HCT116 (cell line): ENCODE measurements at regions not wholly inside any gene's neighbourhood (a gene's known extent, or its start where the extent isn't known, plus 50 kb on each side); places are given as distances from the start of the nearest gene placed in this dataset.

ENCODE experiments used
- ATAC-seq: fragments of 200-7000 bp; cut with Tn5 transposase; 2 replicates; pipeline ENCODE4 v1.9.1; 2020; ENCODE audit warnings: mild to moderate bottlenecking, moderate library complexity
- BruUV-seq: library from RNA; stranded (reverse); fragments of 400-500 nt; replicated peaks from 2 replicates; lab custom pipeline; 2021; lab: Mats Ljungman, UMichigan
- CTCF ChIA-PET: fragments of 300-600 bp; sonication (Branson Sonifier 250); formaldehyde crosslinking; loops from one replicate; lab custom pipeline; 2021; ENCODE audit warnings: antibody characterized with exemption; lab: Charles Lee
- POLR2A ChIA-PET: fragments of 300-600, 350-600 bp; sonication (Branson Sonifier 250); formaldehyde crosslinking; loops from one replicate; lab custom pipeline; 2021; ENCODE audit warnings: antibody characterized with exemption; lab: Charles Lee
- RAD21 ChIA-PET, 2 experiments: fragments of 300-600 bp; sonication (Branson Sonifier 250); formaldehyde crosslinking; loops; one replicate each; lab custom pipeline; 2023; ENCODE audit warnings: low total read pairs in 2 of 2; ENCODE audit not compliant: uncharacterized antibody in 2 of 2, unreplicated experiment in 2 of 2, low non-redundant PET in 1 of 2; lab: Charles Lee
- DNase-seq: peaks from one replicate; pipeline ENCODE4 v3.0.0-alpha.2; 2010; ENCODE audit warnings: low read depth, low spot score
- H2AFZ ChIP-seq: fragments of 200-600 bp; shearing (Covaris generic), sonication (generic); 2 replicates; pipeline ENCODE4 v1.6.1; 2017; ENCODE audit warnings: low read depth, mixed run types, mixed read lengths, antibody characterized with exemption, low read length; ENCODE audit not compliant: poor library complexity, severe bottlenecking
- H3K27ac ChIP-seq: 2 replicates; pipeline ENCODE4 v1.5.1; 2012; ENCODE audit warnings: low read depth, low read length
- H3K27me3 ChIP-seq: fragments of 200-600 bp; sonication (generic); 2 replicates; pipeline ENCODE4 v1.6.1; 2016; ENCODE audit warnings: mixed run types, low read length, mixed read lengths; ENCODE audit not compliant: insufficient read depth
- H3K36me3 ChIP-seq, 2 experiments: fragments of 200-500 bp in 1 of 2; fragments of 200-600 bp in 1 of 2; sonication (Bioruptor generic) in 1 of 2; sonication (generic) in 1 of 2; 2 replicates each; pipeline versions ENCODE4 v1.5.1 to v1.6.1; 2014 to 2016; ENCODE audit warnings: low read length in 2 of 2, inconsistent platforms in 1 of 2, mixed read lengths in 1 of 2, mixed run types in 1 of 2; ENCODE audit not compliant: insufficient read depth in 2 of 2, control insufficient read depth in 1 of 2
- H3K4me1 ChIP-seq, 2 experiments: fragments of 200-600 bp in 1 of 2; sonication (generic) in 1 of 2; 2 replicates each; pipeline versions ENCODE4 v1.5.1 to v1.6.1; 2012 to 2017; ENCODE audit warnings: low read length in 2 of 2, inconsistent platforms in 1 of 2, mild to moderate bottlenecking in 1 of 2, mixed read lengths in 1 of 2, mixed run types in 1 of 2, moderate library complexity in 1 of 2; ENCODE audit not compliant: insufficient read depth in 2 of 2, control insufficient read depth in 1 of 2
- H3K4me2 ChIP-seq: fragments of 200-600 bp; sonication (generic); 2 replicates; pipeline ENCODE4 v1.6.1; 2017; ENCODE audit warnings: mixed run types, low read length, mixed read lengths
- H3K4me3 ChIP-seq, 2 experiments: fragments of 200-600 bp in 1 of 2; sonication (generic) in 1 of 2; replicated peaks in 1 of 2; 2 replicates each; pipeline ENCODE4 v1.5.1; 2011 to 2016; ENCODE audit warnings: low read length in 2 of 2, control low read depth in 1 of 2, low read depth in 1 of 2, mild to moderate bottlenecking in 1 of 2, mixed read lengths in 1 of 2, mixed run types in 1 of 2
- H3K79me2 ChIP-seq: fragments of 200-600 bp; sonication (generic); 2 replicates; pipeline ENCODE4 v1.6.1; 2017; ENCODE audit warnings: mild to moderate bottlenecking, mixed run types, low read length, moderate library complexity, mixed read lengths; ENCODE audit not compliant: insufficient read depth
- H3K9ac ChIP-seq: fragments of 200-600 bp; sonication (generic); 2 replicates; pipeline ENCODE4 v1.6.1; 2016; ENCODE audit warnings: low read length, mixed read lengths
- H3K9me2 ChIP-seq: fragments of 200-600 bp; sonication (generic), shearing (Covaris generic); 2 replicates; pipeline ENCODE4 v1.6.1; 2017; ENCODE audit warnings: mixed run types, mild to moderate bottlenecking, moderate library complexity; ENCODE audit not compliant: insufficient read depth
- H3K9me3 ChIP-seq, 2 experiments: fragments of 200-500 bp in 1 of 2; fragments of 200-600 bp in 1 of 2; sonication (Bioruptor generic) in 1 of 2; sonication (generic) in 1 of 2; 2 replicates each; pipeline ENCODE4 v1.6.1; 2014 to 2017; ENCODE audit warnings: low read length in 2 of 2, mixed read lengths in 2 of 2, inconsistent platforms in 1 of 2, low read depth in 1 of 2, mild to moderate bottlenecking in 1 of 2, mixed run types in 1 of 2, moderate library complexity in 1 of 2; ENCODE audit not compliant: control insufficient read depth in 1 of 2, insufficient read depth in 1 of 2
- H4K20me1 ChIP-seq: fragments of 200-600 bp; sonication (generic), shearing (Covaris generic); 2 replicates; pipeline ENCODE4 v1.6.1; 2017; ENCODE audit warnings: mixed run types, mild to moderate bottlenecking, moderate library complexity; ENCODE audit not compliant: insufficient read depth
- CBX3 ChIP-seq: IDR thresholded peaks from 2 replicates; pipeline ENCODE4 v1.6.1; 2012; ENCODE audit warnings: low read depth
- CEBPB ChIP-seq: IDR thresholded peaks from 2 replicates; pipeline ENCODE4 v1.6.1; 2012; ENCODE audit warnings: low read depth
- EGR1 ChIP-seq: IDR thresholded peaks from 2 replicates; pipeline ENCODE4 v1.6.1; 2012; ENCODE audit warnings: low read depth
- ELF1 ChIP-seq: IDR thresholded peaks from 2 replicates; pipeline ENCODE4 v1.6.1; 2012; ENCODE audit warnings: low read depth, borderline replicate concordance
- EZH2 ChIP-seq: fragments of 200-600 bp; sonication (generic); IDR thresholded peaks from 2 replicates; pipeline ENCODE4 v1.6.1; 2017; ENCODE audit warnings: antibody characterized with exemption, mixed run types
- EZH2phosphoT487 ChIP-seq: fragments of 200-600 bp; IDR thresholded peaks from 2 replicates; pipeline ENCODE4 v1.6.1; 2018; ENCODE audit warnings: antibody characterized with exemption, borderline replicate concordance
- FOSL1 ChIP-seq: IDR thresholded peaks from 2 replicates; pipeline ENCODE4 v1.6.1; 2012; ENCODE audit warnings: low read depth
- POLR2A ChIP-seq: IDR thresholded peaks from 2 replicates; pipeline ENCODE4 v1.7.0; 2011; ENCODE audit warnings: borderline replicate concordance; ENCODE audit not compliant: insufficient read depth, insufficient read length; ENCODE audit errors: extremely low read depth
- POLR2AphosphoS5 ChIP-seq: IDR thresholded peaks from 2 replicates; pipeline ENCODE4 v1.6.1; 2011; ENCODE audit warnings: mild to moderate bottlenecking, low read depth, low read length, moderate library complexity
- SIN3A ChIP-seq: IDR thresholded peaks from 2 replicates; pipeline ENCODE4 v1.6.1; 2012; ENCODE audit warnings: low read depth
- SP1 ChIP-seq: IDR thresholded peaks from 2 replicates; pipeline ENCODE4 v1.6.1; 2012; ENCODE audit warnings: low read depth
- SRF ChIP-seq: IDR thresholded peaks from 2 replicates; pipeline ENCODE4 v1.6.1; 2012; ENCODE audit warnings: low read depth
- TCF7L2 ChIP-seq: IDR thresholded peaks from 2 replicates; pipeline ENCODE4 v1.7.0; 2011; ENCODE audit warnings: borderline replicate concordance, inconsistent platforms; ENCODE audit not compliant: insufficient read depth, insufficient read length; ENCODE audit errors: extremely low read depth
- YY1 ChIP-seq: IDR thresholded peaks from 2 replicates; pipeline ENCODE4 v1.6.1; 2011; ENCODE audit warnings: low read length, low read depth, moderate library complexity, mild to moderate bottlenecking; ENCODE audit not compliant: insufficient replicate concordance; ENCODE audit errors: extremely low read depth
- ZFX ChIP-seq: fragments of 450-650 bp; IDR thresholded peaks from 2 replicates; pipeline ENCODE4 v1.6.1; 2017
- ZNF274 ChIP-seq: fragments of 200-500 bp; sonication (Bioruptor generic); IDR thresholded peaks from 2 replicates; pipeline ENCODE4 v1.6.1; 2014; ENCODE audit warnings: mild to moderate bottlenecking, low read depth, low read length, inconsistent platforms
- intact Hi-C: fragments of 100-400 bp; cut with micrococcal nuclease; formaldehyde crosslinking; loops from 2 replicates; pipeline ENCODE4 v1.10.0; 2022
- TF ChIP-seq, protein P1 (sequence below): IDR thresholded peaks from 2 replicates; pipeline ENCODE4 v1.6.1; 2012
- TF ChIP-seq, protein P2 (sequence below): IDR thresholded peaks from 2 replicates; pipeline ENCODE4 v1.6.1; 2012
- TF ChIP-seq, protein P3 (sequence below), 3 experiments: fragments of 200-600 bp in 1 of 3; sonication (generic) in 1 of 3; IDR thresholded peaks in 2 of 3; conservative IDR thresholded peaks in 1 of 3; 2 replicates each; pipeline ENCODE4 v1.5.1; 2012 to 2017; ENCODE audit warnings: low read depth in 2 of 3, low read length in 2 of 3, antibody characterized with exemption in 1 of 3, borderline replicate concordance in 1 of 3, control low read depth in 1 of 3, mild to moderate bottlenecking in 1 of 3, mixed read lengths in 1 of 3, mixed run types in 1 of 3, moderate library complexity in 1 of 3; ENCODE audit not compliant: insufficient read depth in 1 of 3
- TF ChIP-seq, protein P4 (sequence below): IDR thresholded peaks from 2 replicates; pipeline ENCODE4 v1.6.1; 2012; ENCODE audit warnings: low read depth

DNA sequence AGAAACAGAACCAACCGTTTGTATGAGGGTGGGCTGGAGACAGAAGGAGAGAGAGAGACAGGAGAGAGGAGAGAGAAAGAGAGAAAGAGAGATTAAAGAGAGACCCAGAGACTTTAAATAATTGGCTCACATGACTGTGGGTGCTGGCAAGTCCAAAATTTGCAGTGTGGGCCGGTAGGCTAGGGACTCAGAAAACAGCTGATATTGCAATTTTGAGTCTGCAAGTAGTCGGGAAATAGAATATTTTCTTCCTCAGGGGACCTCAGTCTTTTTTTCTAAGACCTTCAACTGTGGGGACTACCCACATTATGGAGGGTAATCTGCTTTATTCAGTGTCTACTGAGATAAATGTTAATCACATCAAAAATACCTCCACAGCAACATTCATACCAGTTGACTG lies 1439.0 kb downstream of the CDH11 start:
- ATAC-seq: no peak
- H3K9me2 ChIP-seq: no peaks in the 10 kb centered on the region

More for the DNA sequence above, 1439.0 kb downstream of the CDH11 start:
- ChIA-PET POLR2A (no interaction called here), CTCF (no interaction called here)
- intact Hi-C loops: no loop called here
- Histone ChIP-seq H3K27me3 (no peaks in the 10 kb centered on the region), H3K27ac (no peak overlapping the region), H3K79me2 (no peaks in the 10 kb centered on the region), H3K36me3 (no peaks in the 10 kb centered on the region)
- no peak for DNase-seq
- TF ChIP-seq EZH2 (no peak), ELF1 (no peak), POLR2AphosphoS5 (no peak), FOSL1 (no peak), POLR2A (no peak), ZFX (no peak), TCF7L2 (no peak), CEBPB (no peak), YY1 (no peak), SP1 (no peak), EGR1 (no peak), EZH2phosphoT487 (no peak), ZNF274 (no peak), SIN3A (no peak), SRF (no peak), CBX3 (no peak)
- TF ChIP-seq, protein P1, sequence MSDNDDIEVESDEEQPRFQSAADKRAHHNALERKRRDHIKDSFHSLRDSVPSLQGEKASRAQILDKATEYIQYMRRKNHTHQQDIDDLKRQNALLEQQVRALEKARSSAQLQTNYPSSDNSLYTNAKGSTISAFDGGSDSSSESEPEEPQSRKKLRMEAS: no peak
- TF ChIP-seq, protein P2, sequence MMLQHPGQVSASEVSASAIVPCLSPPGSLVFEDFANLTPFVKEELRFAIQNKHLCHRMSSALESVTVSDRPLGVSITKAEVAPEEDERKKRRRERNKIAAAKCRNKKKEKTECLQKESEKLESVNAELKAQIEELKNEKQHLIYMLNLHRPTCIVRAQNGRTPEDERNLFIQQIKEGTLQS: no peak
- TF ChIP-seq, protein P3, sequence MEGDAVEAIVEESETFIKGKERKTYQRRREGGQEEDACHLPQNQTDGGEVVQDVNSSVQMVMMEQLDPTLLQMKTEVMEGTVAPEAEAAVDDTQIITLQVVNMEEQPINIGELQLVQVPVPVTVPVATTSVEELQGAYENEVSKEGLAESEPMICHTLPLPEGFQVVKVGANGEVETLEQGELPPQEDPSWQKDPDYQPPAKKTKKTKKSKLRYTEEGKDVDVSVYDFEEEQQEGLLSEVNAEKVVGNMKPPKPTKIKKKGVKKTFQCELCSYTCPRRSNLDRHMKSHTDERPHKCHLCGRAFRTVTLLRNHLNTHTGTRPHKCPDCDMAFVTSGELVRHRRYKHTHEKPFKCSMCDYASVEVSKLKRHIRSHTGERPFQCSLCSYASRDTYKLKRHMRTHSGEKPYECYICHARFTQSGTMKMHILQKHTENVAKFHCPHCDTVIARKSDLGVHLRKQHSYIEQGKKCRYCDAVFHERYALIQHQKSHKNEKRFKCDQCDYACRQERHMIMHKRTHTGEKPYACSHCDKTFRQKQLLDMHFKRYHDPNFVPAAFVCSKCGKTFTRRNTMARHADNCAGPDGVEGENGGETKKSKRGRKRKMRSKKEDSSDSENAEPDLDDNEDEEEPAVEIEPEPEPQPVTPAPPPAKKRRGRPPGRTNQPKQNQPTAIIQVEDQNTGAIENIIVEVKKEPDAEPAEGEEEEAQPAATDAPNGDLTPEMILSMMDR (IDR thresholded peaks at IDR 0.05 in 2 of 3, conservative IDR thresholded peaks at IDR 0.05 in 1 of 3; ENCODE audit: borderline replicate concordance in 1 of 3, insufficient read depth in 1 of 3, low read depth in 2 of 3, low read length in 2 of 3): no peak
- TF ChIP-seq, protein P4, sequence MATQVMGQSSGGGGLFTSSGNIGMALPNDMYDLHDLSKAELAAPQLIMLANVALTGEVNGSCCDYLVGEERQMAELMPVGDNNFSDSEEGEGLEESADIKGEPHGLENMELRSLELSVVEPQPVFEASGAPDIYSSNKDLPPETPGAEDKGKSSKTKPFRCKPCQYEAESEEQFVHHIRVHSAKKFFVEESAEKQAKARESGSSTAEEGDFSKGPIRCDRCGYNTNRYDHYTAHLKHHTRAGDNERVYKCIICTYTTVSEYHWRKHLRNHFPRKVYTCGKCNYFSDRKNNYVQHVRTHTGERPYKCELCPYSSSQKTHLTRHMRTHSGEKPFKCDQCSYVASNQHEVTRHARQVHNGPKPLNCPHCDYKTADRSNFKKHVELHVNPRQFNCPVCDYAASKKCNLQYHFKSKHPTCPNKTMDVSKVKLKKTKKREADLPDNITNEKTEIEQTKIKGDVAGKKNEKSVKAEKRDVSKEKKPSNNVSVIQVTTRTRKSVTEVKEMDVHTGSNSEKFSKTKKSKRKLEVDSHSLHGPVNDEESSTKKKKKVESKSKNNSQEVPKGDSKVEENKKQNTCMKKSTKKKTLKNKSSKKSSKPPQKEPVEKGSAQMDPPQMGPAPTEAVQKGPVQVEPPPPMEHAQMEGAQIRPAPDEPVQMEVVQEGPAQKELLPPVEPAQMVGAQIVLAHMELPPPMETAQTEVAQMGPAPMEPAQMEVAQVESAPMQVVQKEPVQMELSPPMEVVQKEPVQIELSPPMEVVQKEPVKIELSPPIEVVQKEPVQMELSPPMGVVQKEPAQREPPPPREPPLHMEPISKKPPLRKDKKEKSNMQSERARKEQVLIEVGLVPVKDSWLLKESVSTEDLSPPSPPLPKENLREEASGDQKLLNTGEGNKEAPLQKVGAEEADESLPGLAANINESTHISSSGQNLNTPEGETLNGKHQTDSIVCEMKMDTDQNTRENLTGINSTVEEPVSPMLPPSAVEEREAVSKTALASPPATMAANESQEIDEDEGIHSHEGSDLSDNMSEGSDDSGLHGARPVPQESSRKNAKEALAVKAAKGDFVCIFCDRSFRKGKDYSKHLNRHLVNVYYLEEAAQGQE: no peak
- TF ChIP-seq, all 23 proteins: peak for 0
- H3K4me3 ChIP-seq: no peak overlapping the region
- no TSS peak for BruUV-seq
- H3K4me1 ChIP-seq: no peaks in the 10 kb centered on the region
- no peak overlapping the region for H3K4me2 ChIP-seq
- RAD21 ChIA-PET: no interaction called here
- no peak overlapping the region for H2AFZ ChIP-seq
- H3K9me3 ChIP-seq: peaks cover 9 to 11% of the 10 kb centered on the region in 2 experiments; a peak in 2 of 4 replicates
- H3K9ac ChIP-seq: no peak overlapping the region
- no peaks in the 10 kb centered on the region for H4K20me1 ChIP-seq
